Activated T-cell treated with anti-CD3 and anti-CD28 coated beads, Interleukin-2, amount 50 U/mL, for 4 hours (primary cell): ENCODE measurements at regions not wholly inside any gene's neighbourhood (a gene's known extent, or its start where the extent isn't known, plus 50 kb on each side); places are given as distances from the start of the nearest gene placed in this dataset.

ENCODE experiments used
- ATAC-seq, 2 donors: fragments of 200-7000 bp; cut with Tn5 transposase; one replicate each; pipeline ENCODE4 v1.10.0; 2021
- DNase-seq: peaks from one replicate; pipeline ENCODE4 v3.0.0-alpha.2; 2020
- H3K27me3 Mint-ChIP-seq: one replicate; pipeline ENCODE4 v1.8.0; 2021; ENCODE audit warnings: low read depth, mixed read lengths
- H3K36me3 Mint-ChIP-seq: one replicate; pipeline ENCODE4 v1.8.0; 2022; ENCODE audit warnings: mixed read lengths; ENCODE audit not compliant: insufficient read depth
- H3K4me1 Mint-ChIP-seq: one replicate; pipeline ENCODE4 v1.8.0; 2021; ENCODE audit warnings: low read depth, mixed read lengths
- H3K4me3 Mint-ChIP-seq: one replicate; pipeline ENCODE4 v1.8.0; 2021; ENCODE audit warnings: mild to moderate bottlenecking, moderate library complexity, mixed read lengths
- H3K9me3 Mint-ChIP-seq: one replicate; pipeline ENCODE4 v1.8.0; 2021; ENCODE audit warnings: mixed read lengths

DNA sequence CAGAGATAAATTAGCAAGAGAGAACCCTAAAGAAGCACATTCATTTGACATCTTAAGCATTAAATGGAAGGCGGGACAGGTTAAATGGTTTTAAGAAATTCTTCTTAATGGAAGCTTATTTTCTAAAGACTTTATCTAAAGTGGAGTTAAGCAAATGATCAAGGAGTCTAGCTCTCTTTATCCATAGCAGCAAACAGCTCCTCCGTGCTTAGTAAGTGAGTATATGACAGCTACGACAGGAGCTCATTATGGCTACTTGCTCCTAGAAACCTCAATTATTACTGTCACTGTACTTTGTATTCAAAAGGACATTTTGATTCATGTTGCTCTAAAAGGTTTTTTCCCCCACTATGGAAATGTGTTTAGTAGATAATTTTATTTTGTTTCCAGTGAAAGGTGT, 444.9 kb downstream of the TMX3 start:
- H3K4me1 Mint-ChIP-seq, result no peaks in the 10 kb centered on the region
- no peaks in the 10 kb centered on the region for H3K27me3 Mint-ChIP-seq
- DNase-seq (no peak), ATAC-seq (no peak)
- H3K9me3 Mint-ChIP-seq, result no peaks in the 10 kb centered on the region
- no peaks in the 10 kb centered on the region for H3K36me3 Mint-ChIP-seq
- no peak overlapping the region for H3K4me3 Mint-ChIP-seq

DNA sequence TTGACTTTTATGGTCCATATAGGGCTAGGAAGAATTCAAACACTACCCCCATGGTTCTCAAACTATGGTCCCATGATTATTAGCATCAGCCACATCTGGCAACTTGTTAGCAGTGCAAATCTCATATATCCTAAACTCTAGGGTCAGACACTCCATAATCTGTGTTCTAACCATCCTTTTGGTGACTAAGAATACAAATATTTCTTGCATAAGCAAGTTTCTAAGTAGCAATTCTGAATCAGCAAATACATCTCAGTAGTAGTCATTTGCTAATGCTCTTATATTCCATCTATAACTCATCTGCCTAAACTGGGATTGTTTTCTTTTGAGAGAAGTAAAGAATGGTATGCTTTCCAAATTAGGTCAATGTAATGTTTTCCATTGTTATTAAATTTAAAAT, 447.3 kb downstream of the TMX3 start:
- no peaks in the 10 kb centered on the region for H3K4me1 Mint-ChIP-seq
- H3K4me3 Mint-ChIP-seq, result no peak overlapping the region
- no peaks in the 10 kb centered on the region for H3K9me3 Mint-ChIP-seq
- H3K27me3 Mint-ChIP-seq, result no peaks in the 10 kb centered on the region
- H3K36me3 Mint-ChIP-seq, result no peaks in the 10 kb centered on the region
- DNase-seq, result no peak
- no peak for ATAC-seq

DNA sequence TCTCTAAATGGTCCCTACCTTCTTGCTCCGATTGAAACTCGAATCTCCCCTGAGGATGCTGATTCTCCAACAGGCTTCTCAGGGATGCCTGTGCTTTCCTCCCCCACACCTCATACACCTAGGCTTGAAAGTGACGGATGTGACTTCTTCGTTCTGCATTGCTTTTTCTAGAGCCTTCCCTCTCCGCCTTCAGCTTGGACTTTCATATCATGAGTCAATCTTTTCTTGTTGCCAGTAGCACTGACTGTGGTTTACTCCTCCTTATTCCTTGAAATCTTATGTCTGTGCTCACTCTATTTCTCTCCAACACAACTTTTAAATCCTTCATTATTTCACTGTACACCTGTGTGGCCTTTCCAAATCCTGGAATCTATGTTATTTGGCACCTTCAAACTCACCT, 451.4 kb downstream of the TMX3 start:
- H3K4me3 Mint-ChIP-seq, result no peak overlapping the region
- H3K9me3 Mint-ChIP-seq, result no peaks in the 10 kb centered on the region
- no peaks in the 10 kb centered on the region for H3K27me3 Mint-ChIP-seq
- DNase-seq, result no peak
- ATAC-seq, result no peak
- no peaks in the 10 kb centered on the region for H3K4me1 Mint-ChIP-seq
- no peaks in the 10 kb centered on the region for H3K36me3 Mint-ChIP-seq

DNA sequence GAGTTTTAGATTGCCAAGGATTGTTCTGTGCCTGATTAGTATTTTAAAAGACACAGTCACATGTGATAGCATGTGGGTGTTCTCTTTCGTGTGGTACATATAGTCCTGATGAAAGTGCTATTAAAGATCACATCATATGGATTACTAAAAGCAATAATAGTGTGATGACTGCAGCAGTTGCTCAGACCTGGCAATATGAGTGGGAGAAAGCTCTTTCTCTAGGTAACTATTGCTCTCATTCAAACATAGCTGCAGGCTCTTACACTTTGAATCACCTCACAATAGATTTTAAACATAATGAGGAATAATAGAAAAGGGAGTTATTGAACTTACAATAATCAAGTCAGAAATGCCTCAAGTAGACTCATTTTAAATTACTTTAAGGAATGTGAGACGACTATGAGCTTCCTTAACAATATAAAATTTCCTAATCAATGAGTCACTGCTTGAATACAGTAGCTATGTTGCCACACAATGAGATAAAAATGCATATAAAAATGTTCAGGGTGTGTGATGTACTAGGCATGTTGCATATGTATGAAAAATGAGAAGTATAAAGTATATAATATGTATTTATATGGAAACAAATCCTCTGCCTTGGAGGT, 452.1 kb downstream of the TMX3 start:
- no peaks in the 10 kb centered on the region for H3K9me3 Mint-ChIP-seq
- DNase-seq (no peak), ATAC-seq (no peak)
- H3K4me3 Mint-ChIP-seq, result no peak overlapping the region
- H3K27me3 Mint-ChIP-seq, result no peaks in the 10 kb centered on the region
- no peaks in the 10 kb centered on the region for H3K4me1 Mint-ChIP-seq
- H3K36me3 Mint-ChIP-seq, result no peaks in the 10 kb centered on the region

DNA sequence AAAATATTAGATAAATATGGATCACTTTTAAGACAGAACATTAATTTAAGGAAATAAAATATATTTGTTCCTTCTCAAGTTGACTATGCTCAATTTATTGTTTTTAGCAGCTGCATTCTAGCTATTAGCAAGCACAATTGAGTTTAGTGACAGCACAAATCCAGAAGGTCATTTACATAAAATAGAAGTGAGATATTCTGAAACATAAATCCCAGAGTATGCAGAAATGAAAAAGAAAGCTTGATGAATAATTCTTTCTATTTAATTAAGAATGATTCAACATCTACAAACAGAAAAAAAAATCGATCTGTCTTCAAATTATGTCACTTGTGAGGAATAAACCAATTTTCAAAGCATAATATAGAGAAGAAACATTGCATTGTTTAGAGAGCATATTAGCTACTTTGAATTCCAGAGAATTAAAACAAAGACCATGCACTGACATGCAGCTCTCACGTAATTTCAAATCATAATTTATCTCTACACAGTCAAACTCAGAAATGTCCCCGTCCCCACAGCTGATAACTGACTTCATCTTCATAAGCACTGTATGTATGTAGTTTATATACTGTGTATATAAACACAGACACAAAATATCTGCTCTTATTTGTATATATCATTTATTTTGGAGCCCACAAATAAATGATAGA, 458.4 kb downstream of the TMX3 start:
- no peaks in the 10 kb centered on the region for H3K9me3 Mint-ChIP-seq
- no peak overlapping the region for H3K4me3 Mint-ChIP-seq
- no peak for ATAC-seq

DNA sequence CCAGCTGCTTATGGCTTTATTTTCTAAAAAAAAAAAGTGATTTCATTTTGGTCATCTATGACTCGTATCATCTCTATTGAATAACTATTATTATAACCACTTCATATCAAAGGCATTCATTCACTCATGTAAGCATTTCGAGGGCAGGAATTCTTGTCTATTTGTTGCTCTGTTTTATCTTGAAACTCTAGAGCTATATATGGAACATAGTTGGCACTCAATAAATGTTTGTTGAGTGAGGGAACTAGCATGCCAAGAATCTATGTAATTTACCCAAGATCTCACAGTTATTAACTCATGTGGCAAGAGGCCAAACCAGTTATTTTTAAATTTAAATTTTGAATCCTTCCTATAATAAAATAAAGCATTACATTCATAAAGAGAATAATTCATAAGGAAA, 470.1 kb downstream of the TMX3 start:
- H3K4me1 Mint-ChIP-seq, result no peaks in the 10 kb centered on the region
- peaks cover 3% of the 10 kb centered on the region for H3K9me3 Mint-ChIP-seq
- ATAC-seq (no peak), DNase-seq (no peak)
- no peak overlapping the region for H3K4me3 Mint-ChIP-seq
- H3K27me3 Mint-ChIP-seq, result no peaks in the 10 kb centered on the region
- H3K36me3 Mint-ChIP-seq, result no peaks in the 10 kb centered on the region

More for the DNA sequence above, 458.4 kb downstream of the TMX3 start:
- no peaks in the 10 kb centered on the region for H3K4me1 Mint-ChIP-seq
- H3K27me3 Mint-ChIP-seq, result no peaks in the 10 kb centered on the region
- no peaks in the 10 kb centered on the region for H3K36me3 Mint-ChIP-seq
- DNase-seq, result no peak

DNA sequence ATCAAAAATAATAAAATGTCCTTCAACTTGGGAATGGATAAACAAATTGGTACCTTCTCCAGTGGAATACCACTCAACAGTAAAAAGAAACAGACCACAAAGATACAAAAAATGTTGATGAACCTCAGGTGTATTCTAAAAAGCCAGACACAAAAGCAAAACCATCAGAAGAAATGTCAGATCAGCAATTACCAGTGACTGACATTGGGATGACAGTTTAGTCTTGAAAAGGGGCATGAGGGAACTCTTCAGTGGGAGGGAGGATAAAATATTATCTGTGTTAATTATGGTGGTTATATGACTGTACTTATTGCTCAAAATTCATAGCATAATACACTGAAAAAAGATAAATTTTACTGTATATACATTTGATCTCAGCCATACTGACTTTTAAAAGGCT, 473.0 kb downstream of the TMX3 start:
- no peak for ATAC-seq
- no peaks in the 10 kb centered on the region for H3K4me1 Mint-ChIP-seq

DNA sequence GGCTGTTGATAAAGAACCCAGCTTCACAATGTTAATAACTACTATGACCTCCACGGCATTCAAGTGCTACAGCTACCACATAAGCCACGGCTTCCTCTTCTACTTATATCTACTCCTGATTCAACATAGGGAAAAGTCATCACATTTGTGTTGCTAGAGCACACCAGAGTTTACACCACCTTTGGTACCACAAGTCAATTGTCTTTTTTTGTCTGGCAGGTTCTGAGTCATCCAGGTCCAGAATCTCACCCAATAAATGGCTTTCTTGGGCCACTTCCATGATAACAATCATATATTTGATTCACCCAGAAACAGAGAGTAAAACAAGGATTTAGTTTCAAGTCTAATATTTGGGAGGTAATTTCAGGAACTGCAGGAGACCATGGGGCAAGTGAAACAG, 480.2 kb downstream of the TMX3 start:
- DNase-seq, result no peak
- H3K4me3 Mint-ChIP-seq, result no peak overlapping the region
- no peaks in the 10 kb centered on the region for H3K4me1 Mint-ChIP-seq
- H3K27me3 Mint-ChIP-seq, result no peaks in the 10 kb centered on the region
- no peak for ATAC-seq
- peaks cover 2% of the 10 kb centered on the region for H3K9me3 Mint-ChIP-seq
- no peaks in the 10 kb centered on the region for H3K36me3 Mint-ChIP-seq

More for the DNA sequence above, 473.0 kb downstream of the TMX3 start:
- no peak overlapping the region for H3K4me3 Mint-ChIP-seq
- H3K36me3 Mint-ChIP-seq, result no peaks in the 10 kb centered on the region
- H3K27me3 Mint-ChIP-seq, result no peaks in the 10 kb centered on the region
- H3K9me3 Mint-ChIP-seq, result no peaks in the 10 kb centered on the region
- no peak for DNase-seq

DNA sequence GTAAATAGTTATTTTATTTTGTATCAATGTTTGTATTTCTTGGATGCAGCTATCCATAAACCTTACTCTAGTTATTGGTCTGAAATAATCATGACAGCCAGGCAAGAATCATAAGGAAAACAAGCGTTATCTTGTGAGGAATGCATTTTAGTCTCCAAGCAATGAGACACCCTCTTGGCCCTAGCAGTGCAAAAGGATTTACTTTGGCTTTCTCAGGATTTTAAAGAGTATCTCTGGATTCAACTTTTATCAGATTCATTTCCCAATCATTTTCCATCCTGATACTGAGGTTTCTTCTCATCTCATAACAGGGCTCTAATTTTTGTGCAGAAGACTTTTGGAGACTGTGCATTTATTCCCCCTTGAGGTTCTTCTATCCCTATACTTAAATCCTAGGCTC, 480.8 kb downstream of the TMX3 start:
- no peaks in the 10 kb centered on the region for H3K4me1 Mint-ChIP-seq
- H3K36me3 Mint-ChIP-seq, result no peaks in the 10 kb centered on the region
- DNase-seq, result no peak

DNA sequence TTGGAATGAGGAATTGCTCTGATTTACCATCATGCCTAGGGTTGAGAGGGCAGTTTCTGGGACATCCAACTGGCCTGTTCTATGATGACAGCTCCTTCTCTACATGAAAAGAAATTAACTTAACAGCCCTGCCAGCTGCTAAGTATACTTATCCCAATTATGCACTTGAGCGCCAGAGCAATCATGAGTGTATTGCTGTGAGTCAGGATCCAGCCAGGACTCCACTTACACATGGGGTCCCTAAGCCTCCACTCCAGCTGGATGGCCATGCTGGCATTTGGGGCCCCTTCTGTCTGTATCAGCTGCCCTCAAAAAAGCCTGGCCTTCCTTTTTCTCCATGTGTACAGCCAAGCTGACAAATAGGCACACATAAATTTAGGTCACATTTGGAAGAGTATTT, 481.9 kb downstream of the TMX3 start:
- H3K4me1 Mint-ChIP-seq, result no peaks in the 10 kb centered on the region
- ATAC-seq (no peak), DNase-seq (no peak)
- H3K9me3 Mint-ChIP-seq, result peaks cover 6% of the 10 kb centered on the region
- H3K4me3 Mint-ChIP-seq, result no peak overlapping the region
- no peaks in the 10 kb centered on the region for H3K27me3 Mint-ChIP-seq
- no peaks in the 10 kb centered on the region for H3K36me3 Mint-ChIP-seq

More for the DNA sequence above, 480.8 kb downstream of the TMX3 start:
- Mint-ChIP-seq H3K4me3 (no peak overlapping the region), H3K9me3 (peaks cover 6% of the 10 kb centered on the region), H3K27me3 (no peaks in the 10 kb centered on the region)
- ATAC-seq, result no peak

DNA sequence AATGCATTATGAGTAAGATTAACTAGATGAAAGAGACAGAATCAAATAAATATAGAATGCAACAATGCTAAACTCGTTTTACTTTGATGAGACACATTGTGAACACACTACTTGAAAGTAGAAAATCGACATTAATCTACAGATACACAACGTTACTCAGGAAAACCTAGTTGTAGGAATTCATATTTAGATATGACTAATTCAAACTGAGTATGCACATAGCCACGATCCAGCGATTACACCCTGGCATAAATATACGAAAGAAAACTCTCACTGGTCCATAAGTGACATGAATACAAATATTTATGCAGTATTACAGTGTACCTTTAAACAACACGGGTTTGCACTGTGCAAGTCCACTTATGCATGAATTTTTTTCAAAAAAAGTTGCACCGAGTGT, 485.6 kb downstream of the TMX3 start:
- DNase-seq (no peak), ATAC-seq (no peak)
- Mint-ChIP-seq H3K27me3 (no peaks in the 10 kb centered on the region), H3K9me3 (peaks cover 6% of the 10 kb centered on the region), H3K4me1 (no peaks in the 10 kb centered on the region), H3K4me3 (no peak overlapping the region), H3K36me3 (no peaks in the 10 kb centered on the region)

DNA sequence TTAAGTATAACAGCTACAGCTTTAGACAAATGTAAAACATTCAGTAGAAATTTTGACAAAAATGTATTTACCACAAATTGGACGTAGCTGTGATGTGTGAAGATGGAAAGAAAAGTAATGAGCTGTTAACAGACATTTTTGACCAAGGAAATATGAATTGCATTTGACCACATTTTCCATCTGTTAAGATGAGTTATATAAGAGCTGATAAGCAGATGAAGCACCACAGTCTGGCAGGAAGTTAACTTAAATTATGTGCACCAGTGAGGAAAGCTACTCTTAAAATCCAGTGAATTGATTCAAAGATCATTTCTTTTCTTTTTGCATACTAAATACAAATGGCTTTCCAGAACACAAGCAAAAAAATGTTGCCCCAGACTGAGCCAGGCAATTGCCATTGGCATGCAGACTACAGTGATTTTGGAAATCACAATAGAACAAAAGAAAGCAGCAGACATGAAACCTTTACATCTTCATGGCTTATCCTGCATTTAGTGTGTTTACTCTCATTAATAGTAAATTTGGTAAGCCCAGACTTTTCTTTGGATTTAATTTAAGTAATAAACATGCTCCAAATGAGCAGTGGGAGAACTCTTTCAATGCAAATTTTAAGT, 493.7 kb downstream of the TMX3 start:
- no peaks in the 10 kb centered on the region for H3K36me3 Mint-ChIP-seq

DNA sequence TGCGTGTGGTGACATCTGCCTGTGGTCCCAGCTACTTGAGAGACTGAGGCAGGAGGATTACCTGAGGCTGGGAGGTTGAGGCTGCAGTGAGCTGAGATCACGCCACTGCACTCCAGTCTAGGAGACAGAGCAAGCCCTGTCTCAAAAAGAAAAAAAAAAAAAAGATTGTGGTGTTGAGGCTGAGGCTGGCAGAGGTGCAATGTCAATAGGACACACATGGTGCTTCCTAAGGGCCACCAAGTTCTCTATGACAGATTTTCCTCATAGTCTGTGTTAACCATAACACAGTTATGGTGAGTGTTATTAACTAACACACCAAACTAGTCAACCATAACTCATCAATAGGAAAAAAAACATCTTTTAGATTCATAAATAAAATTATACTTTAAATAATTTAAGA, 494.4 kb downstream of the TMX3 start:
- no peak overlapping the region for H3K4me3 Mint-ChIP-seq
- DNase-seq, result no peak
- H3K27me3 Mint-ChIP-seq, result no peaks in the 10 kb centered on the region
- H3K4me1 Mint-ChIP-seq, result no peaks in the 10 kb centered on the region
- no peaks in the 10 kb centered on the region for H3K36me3 Mint-ChIP-seq
- ATAC-seq, result no peak
- H3K9me3 Mint-ChIP-seq, result no peaks in the 10 kb centered on the region

More for the DNA sequence above, 493.7 kb downstream of the TMX3 start:
- no peaks in the 10 kb centered on the region for H3K27me3 Mint-ChIP-seq
- H3K9me3 Mint-ChIP-seq, result no peaks in the 10 kb centered on the region
- no peak for ATAC-seq
- no peaks in the 10 kb centered on the region for H3K4me1 Mint-ChIP-seq
- no peak for DNase-seq
- H3K4me3 Mint-ChIP-seq, result no peak overlapping the region

DNA sequence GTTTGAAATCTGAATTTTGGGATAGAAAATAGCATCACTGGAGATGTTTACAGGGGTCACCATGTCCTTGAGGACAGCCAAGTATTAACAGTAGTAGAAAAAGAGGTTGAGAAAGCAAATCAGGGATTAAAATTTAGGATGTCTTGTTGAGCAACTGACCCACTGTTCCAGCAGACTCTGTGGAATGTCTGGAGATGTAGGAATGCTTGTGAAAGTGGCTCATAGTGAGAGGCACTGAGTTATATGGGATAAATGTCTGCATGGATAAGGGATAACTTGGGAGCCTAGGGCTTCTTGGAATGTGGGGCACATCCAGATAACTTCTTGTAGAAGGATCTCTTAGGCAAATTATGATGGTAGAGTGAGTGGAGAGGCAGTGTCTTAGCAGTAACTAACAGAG, 495.0 kb downstream of the TMX3 start:
- no peaks in the 10 kb centered on the region for H3K27me3 Mint-ChIP-seq
- ATAC-seq (no peak), DNase-seq (no peak)
- H3K4me1 Mint-ChIP-seq, result no peaks in the 10 kb centered on the region
- H3K4me3 Mint-ChIP-seq, result no peak overlapping the region
- no peaks in the 10 kb centered on the region for H3K36me3 Mint-ChIP-seq
- H3K9me3 Mint-ChIP-seq, result no peaks in the 10 kb centered on the region

DNA sequence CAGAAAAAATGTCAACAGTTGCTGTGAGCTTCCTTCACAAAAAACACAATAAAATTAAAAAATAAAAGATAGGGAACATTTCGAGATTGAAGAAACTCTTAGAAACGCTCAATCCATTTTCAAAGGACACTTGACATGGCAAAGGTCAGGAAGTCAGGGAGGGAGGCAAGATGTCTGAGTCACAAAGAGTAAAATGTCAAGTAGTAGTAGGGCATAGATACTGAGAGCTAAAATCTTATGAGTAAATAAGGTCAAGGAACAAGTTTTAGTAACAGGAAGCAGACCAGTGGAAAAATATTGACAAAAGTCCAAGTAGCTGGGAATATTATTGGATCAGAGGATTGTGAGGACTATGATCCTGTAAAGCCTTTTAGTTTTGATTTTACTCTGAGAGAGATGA, 495.6 kb downstream of the TMX3 start:
- Mint-ChIP-seq H3K9me3 (no peaks in the 10 kb centered on the region), H3K4me3 (no peak overlapping the region), H3K4me1 (no peaks in the 10 kb centered on the region), H3K36me3 (no peaks in the 10 kb centered on the region), H3K27me3 (no peaks in the 10 kb centered on the region)
- no peak for ATAC-seq
- DNase-seq, result no peak
